Astrocyte (in vitro differentiated cells and primary cell): ENCODE measurements at regions not wholly inside any gene's neighbourhood (a gene's known extent, or its start where the extent isn't known, plus 50 kb on each side); places are given as distances from the start of the nearest gene placed in this dataset.

ENCODE experiments used
- CTCF ChIP-seq: IDR thresholded peaks from 2 replicates; pipeline ENCODE4 v1.5.1; 2011; ENCODE audit warnings: low read depth, mild to moderate bottlenecking, inconsistent platforms, low read length, moderate library complexity; ENCODE audit not compliant: insufficient read depth
- EZH2 ChIP-seq: IDR thresholded peaks from 2 replicates; pipeline ENCODE4 v1.6.1; 2012; ENCODE audit warnings: mild to moderate bottlenecking, low read length, inconsistent platforms; ENCODE audit not compliant: insufficient read depth

GRCh38 chr17:26774291-26775218 is 519.4 kb upstream of the WSB1 start:
- no peak for TF ChIP-seq CTCF
- TF ChIP-seq EZH2: no peak
